Heart right ventricle (tissue), 16 donors: ENCODE measurements at regions not wholly inside any gene's neighbourhood (a gene's known extent, or its start where the extent isn't known, plus 50 kb on each side); places are given as distances from the start of the nearest gene placed in this dataset.

Source experiments
- ATAC-seq, 8 donors: fragments of 200-7000 bp; cut with Tn5 transposase; one replicate each; pipeline ENCODE4 v1.9.1; 2020; ENCODE audit warnings: mild to moderate bottlenecking in 8 of 8, moderate library complexity in 8 of 8, moderate number of reproducible peaks in 1 of 8
- DNase-seq, 2 donors: peaks; one replicate each; pipeline ENCODE4 v3.0.0-alpha.2; 2020
- H3K27ac ChIP-seq, 10 donors: fragments of 200-600 bp; sonication (generic) in 2 of 10; one replicate each; pipeline versions ENCODE4 v1.5.0 to v1.8.0; 2020 to 2022; ENCODE audit warnings: mild to moderate bottlenecking in 3 of 10
- H3K27me3 ChIP-seq, 7 donors: fragments of 200-600 bp; one replicate each; pipeline ENCODE4 v1.8.0; 2021 to 2022; ENCODE audit warnings: mild to moderate bottlenecking in 2 of 7
- H3K36me3 ChIP-seq, 9 donors: fragments of 200-600 bp; sonication (generic) in 1 of 9; one replicate each; pipeline versions ENCODE4 v1.5.0 to v1.8.0; 2020 to 2022; ENCODE audit warnings: mild to moderate bottlenecking in 2 of 9
- H3K4me1 ChIP-seq, 9 donors: fragments of 200-600 bp; sonication (generic) in 1 of 9; one replicate each; pipeline versions ENCODE4 v1.5.0 to v1.8.0; 2020 to 2022; ENCODE audit warnings: mild to moderate bottlenecking in 4 of 9
- H3K4me3 ChIP-seq, 10 donors: fragments of 200-600 bp; sonication (generic) in 2 of 10; one replicate each; pipeline versions ENCODE4 v1.5.0 to v1.8.0; 2020 to 2022; ENCODE audit warnings: mild to moderate bottlenecking in 7 of 10, moderate library complexity in 2 of 10
- H3K9me3 ChIP-seq, 11 donors: fragments of 200-600 bp in 10 of 11; sonication (generic) in 2 of 11; one replicate each; pipeline versions ENCODE4 v1.5.0 to v1.8.0; 2013 to 2022; ENCODE audit warnings: mild to moderate bottlenecking in 2 of 11, control low read depth in 1 of 11, moderate library complexity in 1 of 11
- CTCF ChIP-seq, 9 donors: fragments of 200-600 bp; sonication (generic) in 2 of 9; IDR thresholded peaks; one replicate each; pipeline versions ENCODE4 v1.5.0 to v1.8.0; 2021 to 2022; ENCODE audit warnings: antibody characterized with exemption in 9 of 9, mild to moderate bottlenecking in 5 of 9, moderate library complexity in 1 of 9
- WGBS, 2 donors: extraction: QIAGEN DNeasy Blood & Tissue Kit; methylation state at CpG; one replicate each; pipeline ENCODE4 v1.1.7; 2013; ENCODE audit warnings: inconsistent platforms in 1 of 2; 5-methylcytosine and 5-hydroxymethylcytosine counted together
- intact Hi-C, 10 donors: fragments of 100-400 bp; cut with DNase I; formaldehyde crosslinking; loops; one replicate each; pipeline versions ENCODE4 v1.11.1 to v1.14.2; 2022
- donor health status: Arrhythmogenic right ventricular cardiomyopathy.
- donor health status: ischemic (EF 13 %, LVEDD 7.1; RV severe dilation, severe dysfunction).
- donor health status: healthy with polysubstance abuse.
- donor health status: DM: no; HTN: yes; CAD: no.
- donor health status: DM: no; HTN: no; CAD: no.
- donor health status: ischemic (EF 25% LVEDD 6.9; RV normal size, moderate dysfunction).
- donor health status: ischemic (EF 25% LVEDD 5.7; RV mildly dilated, moderate dysfunction).
- donor health status: healthy.
- donor health status: DM: yes; HTN: yes; CAD: no.
- donor health status: Ischemic cardiomyopathy.
- donor health status: ischemic (EF 35%, LVEDD 5.7; RV mildly dilated, moderate dysfunction).
- donor health status: nonischemic (EF 11% LVEDD 7.7; RV severe dilation, severe dysfunction).
- donor health status: DM: yes; HTN: yes; CAD: no.
- donor health status: PGD.
- donor health status: ischemic (EF 29% LVEDD 5.4; RV normal size, mild dysfunction).
- donor health status: nonischemic (EF 23%, LVEDD 6.1; RV moderate dilation, normal function).

- WGBS, 2 donors, result 48 to 59% methylated on average over 2 of the region's 2 CpGs
- H3K9me3 ChIP-seq, result no peaks in the 10 kb centered on the region
- no peaks in the 10 kb centered on the region for H3K27me3 ChIP-seq
- H3K27ac ChIP-seq, result peak overlapping the region in 2 of 10 donors; percentile 4 to 7
- DNase-seq (no peak), ATAC-seq (peak in 4 of 8 donors; percentile 65 to 77 (median 72))
- peaks cover 0 to 26% (median 11%) of the 10 kb centered on the region in 9 donors for H3K4me1 ChIP-seq
- intact Hi-C loops, result no loop called here
- peaks cover 0 to 3% (median 0%) of the 10 kb centered on the region in 9 donors for H3K36me3 ChIP-seq
- no peak for TF ChIP-seq CTCF (IDR thresholded peaks at IDR 0.05)
- H3K4me3 ChIP-seq, result no peak overlapping the region
Observed at GRCh38 chr6:22112461-22112860, 184.4 kb downstream of the PRL start.

- intact Hi-C loops, result no loop called here
- 83 to 91% methylated on average over 4 of the region's 4 CpGs for WGBS, 2 donors
- Histone ChIP-seq H3K27me3 (no peaks in the 10 kb centered on the region), H3K36me3 (peaks cover 0 to 3% (median 0%) of the 10 kb centered on the region in 9 donors), H3K4me3 (no peak overlapping the region), H3K4me1 (peaks cover 0 to 26% (median 11%) of the 10 kb centered on the region in 9 donors), H3K27ac (peak overlapping the region in 2 of 10 donors; percentile 7 to 74), H3K9me3 (peaks cover 0 to under 1% (median 0%) of the 10 kb centered on the region in 11 donors)
- ATAC-seq (peak in 7 of 8 donors; percentile 24 to 86 (median 65)), DNase-seq (peak in 1 of 2 donors; percentile 12)
- no peak for TF ChIP-seq CTCF (IDR thresholded peaks at IDR 0.05)
Observed at GRCh38 chr6:22113026-22113766, 183.6 kb downstream of the PRL start.

- no peak for DNase-seq
- no peak for ATAC-seq
Observed at GRCh38 chr6:22115559-22115958, 181.3 kb downstream of the PRL start.

DNA sequence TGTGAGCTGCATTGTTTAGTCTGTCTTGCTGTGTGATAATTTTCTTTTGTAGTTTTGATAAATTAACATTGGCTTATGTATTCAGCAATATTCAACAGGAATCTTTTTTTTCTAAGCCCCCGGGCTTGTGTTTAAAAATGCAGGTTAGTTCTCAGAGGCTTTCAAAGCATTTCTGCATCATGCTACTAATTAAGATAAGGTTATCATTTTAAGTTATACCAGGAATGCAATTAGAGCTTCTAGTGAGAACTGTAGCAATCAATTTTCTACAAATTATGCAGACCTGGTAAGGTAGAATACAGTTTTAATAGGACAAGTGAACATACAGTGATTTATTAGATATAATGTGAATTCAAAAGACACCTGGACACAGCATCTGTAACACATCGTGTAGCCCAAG, 179.2 kb downstream of the PRL start:
- no peak overlapping the region for H3K27ac ChIP-seq
- H3K4me1 ChIP-seq, result peaks cover 0 to 23% (median 8%) of the 10 kb centered on the region in 9 donors
- DNase-seq (no peak), ATAC-seq (no peak)
- no peak overlapping the region for H3K4me3 ChIP-seq
- peaks cover 0 to 3% (median 0%) of the 10 kb centered on the region in 9 donors for H3K36me3 ChIP-seq
- peaks cover 0 to 10% (median 0%) of the 10 kb centered on the region in 11 donors for H3K9me3 ChIP-seq
- intact Hi-C loops, result no loop called here
- no peaks in the 10 kb centered on the region for H3K27me3 ChIP-seq
- TF ChIP-seq CTCF (IDR thresholded peaks at IDR 0.05), result no peak
- 76 to 84% methylated on average over 2 of the region's 2 CpGs for WGBS, 2 donors

More at GRCh38 chr6:22115559-22115958, 181.3 kb downstream of the PRL start:
- peaks cover 0 to 3% (median 0%) of the 10 kb centered on the region in 9 donors for H3K36me3 ChIP-seq
- H3K4me3 ChIP-seq, result no peak overlapping the region
- WGBS, 2 donors, result 75 to 85% methylated on average over 5 of the region's 5 CpGs
- no peaks in the 10 kb centered on the region for H3K27me3 ChIP-seq
- intact Hi-C loops, result no loop called here
- no peak for TF ChIP-seq CTCF (IDR thresholded peaks at IDR 0.05)
- H3K27ac ChIP-seq, result no peak overlapping the region
- H3K4me1 ChIP-seq, result peaks cover 0 to 26% (median 11%) of the 10 kb centered on the region in 9 donors
- H3K9me3 ChIP-seq, result peaks cover 0 to 10% (median 0%) of the 10 kb centered on the region in 11 donors
